ENCODE measurements at regions not wholly inside any gene's neighbourhood (a gene's known extent, or its start where the extent isn't known, plus 50 kb on each side); places are given as distances from the start of the nearest gene placed in this dataset.
"Not testable (repeated sequence)": the region's sequence is repeated elsewhere in the genome, so short reads cannot be mapped to it uniquely, and the experiment has no call there.

DNA sequence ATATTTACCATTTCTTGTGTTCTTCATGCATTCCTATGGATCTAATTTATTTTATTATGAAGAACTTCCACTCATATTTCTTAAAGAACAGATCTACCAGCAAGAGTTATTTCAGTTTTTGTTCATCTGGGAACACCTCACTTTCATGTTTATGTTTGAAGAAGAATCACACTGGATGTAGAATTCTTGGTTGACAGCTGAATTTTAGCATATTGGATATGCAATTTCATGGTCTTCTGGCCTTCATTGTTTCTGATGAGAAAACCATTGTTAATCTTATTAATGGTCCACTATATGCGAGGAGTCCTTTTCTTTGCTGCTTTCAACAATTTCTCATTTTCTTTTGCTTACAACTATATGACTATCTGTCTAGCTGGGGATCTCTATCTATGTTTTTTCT, 189.2 kb downstream of the UXS1 start:
- DNase-seq: no peak

DNA sequence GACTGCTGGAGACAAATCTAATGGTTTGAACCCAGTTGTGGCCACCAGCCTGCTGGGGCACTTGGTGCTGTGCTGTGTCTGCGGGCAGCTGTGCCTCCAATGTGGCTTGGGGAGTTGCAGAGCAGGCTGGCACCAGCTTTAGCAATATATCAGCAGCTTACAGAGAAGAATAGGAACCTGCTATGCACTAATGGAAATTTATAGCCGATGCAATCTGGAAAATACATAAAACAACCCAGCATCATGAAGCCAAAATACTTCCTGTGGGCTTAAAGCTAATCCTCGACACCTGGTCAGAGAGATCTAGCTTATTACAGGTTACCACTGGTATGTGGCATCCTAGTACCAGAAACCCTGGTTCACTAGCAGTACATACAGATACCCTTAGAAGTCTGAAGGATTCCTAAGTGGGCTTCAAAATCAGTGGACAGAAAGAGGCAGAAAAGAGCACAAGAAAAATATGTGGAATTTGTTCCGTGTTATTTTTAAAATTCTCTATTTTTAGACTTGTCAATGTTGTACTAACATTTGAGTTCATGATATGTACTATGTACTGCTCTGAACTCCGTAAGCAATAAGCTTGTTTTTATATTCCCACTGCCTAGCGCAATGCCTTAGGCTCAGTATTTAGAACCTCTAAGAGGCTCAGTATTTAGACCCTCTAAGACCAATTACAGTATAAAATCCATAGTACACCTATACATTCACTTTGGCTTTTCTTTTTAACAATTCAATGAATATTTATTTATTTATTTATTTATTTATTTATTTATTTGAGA, 194.7 kb downstream of the UXS1 start:
- DNase-seq: no peak

DNA sequence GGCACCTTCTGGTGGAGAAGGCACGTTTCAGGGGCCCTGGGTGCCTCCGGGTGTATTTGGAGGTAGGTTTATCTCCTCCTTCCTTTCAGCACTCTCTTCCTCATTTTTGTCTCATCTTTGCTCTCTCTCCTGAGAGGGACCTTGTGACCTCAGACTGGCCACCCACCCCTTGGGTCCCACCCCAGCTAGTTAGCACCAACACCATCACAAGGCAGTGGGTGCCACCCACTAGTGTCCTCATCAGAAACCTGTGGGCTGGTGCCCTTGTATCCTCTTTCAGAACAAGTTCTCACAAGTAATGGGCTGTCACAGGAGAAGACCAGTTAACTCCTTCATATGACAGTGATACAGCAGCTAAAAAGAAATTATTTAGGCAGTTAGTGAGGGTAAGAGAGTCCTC, 196.4 kb downstream of the UXS1 start:
- DNase-seq: no peak

DNA sequence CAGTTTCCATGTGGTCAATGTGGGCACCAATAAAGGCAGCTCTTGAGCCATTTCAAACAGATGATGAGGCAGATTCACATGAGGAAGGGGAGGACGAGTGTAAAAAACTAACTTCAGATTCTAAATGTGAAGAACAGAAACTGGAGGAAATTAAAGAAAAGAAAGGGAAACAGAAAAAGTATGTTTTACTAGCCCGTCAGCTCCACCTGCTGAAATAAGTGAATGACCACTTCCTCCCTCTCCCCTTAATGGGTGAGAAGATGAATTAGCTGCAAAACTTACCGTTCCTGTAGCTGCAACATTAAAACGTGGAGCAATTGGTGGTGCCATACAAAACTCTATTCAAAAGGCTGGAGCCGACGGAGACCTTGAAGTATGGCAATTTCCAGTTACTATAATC, 203.5 kb downstream of the UXS1 start:
- DNase-seq: no peak

DNA sequence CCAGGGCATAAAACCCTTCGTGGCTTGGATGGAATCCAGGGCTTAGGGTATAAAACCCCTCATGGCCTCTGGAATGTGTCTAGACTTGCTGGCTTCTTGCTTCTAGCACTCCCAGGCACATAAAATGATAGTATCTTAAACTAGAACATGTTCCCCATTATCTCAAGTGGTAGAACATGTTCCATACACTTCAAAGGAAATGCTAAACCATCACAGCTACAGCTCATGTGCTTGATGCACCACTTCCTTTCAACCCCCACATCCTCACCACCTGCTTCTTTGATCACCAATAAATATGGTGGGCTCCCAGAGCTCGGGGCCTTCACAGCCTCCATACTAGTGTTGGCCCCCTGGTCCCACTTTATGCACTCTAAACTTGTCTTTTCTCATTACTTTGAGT, 204.3 kb downstream of the UXS1 start:
- DNase-seq: not testable (repeated sequence)

DNA sequence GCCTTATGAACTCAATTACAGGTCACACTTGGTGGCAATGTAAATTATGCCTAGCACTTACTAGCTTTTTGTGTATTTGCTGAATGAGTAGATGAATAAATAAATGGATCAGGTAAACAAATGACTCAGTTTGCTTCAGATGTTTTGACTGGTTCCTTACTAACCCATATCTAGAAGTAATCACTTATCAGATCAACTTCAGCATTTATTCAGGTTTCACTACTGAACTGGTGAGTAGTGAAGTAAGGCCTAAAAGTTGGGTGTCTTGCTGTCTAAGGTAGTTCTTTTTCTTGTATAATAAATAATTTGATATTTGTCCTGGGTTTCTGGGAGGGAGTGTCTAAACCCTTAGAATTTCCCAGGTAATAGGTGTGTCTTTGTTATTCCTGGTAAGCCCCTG, 205.0 kb downstream of the UXS1 start:
- no peak for DNase-seq

DNA sequence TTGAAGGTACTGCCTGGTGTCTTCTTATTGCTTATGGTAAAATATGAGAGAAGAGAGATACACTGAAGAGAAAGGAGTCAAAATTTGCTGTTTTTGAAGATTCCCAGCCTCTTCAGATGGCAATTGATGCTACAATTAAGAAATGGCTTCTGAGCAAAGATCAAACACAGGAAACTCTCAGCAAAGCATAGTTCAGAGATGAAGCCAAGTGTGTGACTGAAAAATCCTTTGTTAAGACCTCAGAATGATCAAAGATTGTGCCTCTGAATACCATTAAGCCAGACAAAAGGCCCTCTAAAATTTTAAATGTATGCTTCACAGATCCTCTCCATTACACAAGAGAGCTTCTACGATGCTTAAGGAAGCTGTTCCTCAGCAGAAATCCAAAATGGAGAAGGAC, 216.3 kb downstream of the UXS1 start:
- DNase-seq: no peak

DNA sequence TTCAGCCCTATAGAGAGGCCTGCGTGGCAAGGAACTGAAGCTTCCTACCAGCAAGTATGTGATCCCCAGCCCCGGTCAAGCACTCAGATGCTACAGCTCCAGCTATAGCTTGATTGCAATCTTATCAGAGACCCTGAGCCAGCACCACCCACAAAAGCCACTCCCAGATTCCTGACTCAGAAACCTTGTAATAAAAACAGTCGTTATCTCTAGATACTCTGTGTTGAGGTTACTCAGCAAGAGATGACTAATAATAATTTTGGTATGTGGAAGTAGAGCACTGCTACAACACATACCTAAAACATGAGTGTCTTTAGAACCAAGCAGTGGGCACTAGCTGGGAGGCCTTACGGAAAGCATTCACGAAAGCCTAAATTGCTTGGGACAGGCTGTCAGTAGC, 216.9 kb downstream of the UXS1 start:
- no peak for DNase-seq

DNA sequence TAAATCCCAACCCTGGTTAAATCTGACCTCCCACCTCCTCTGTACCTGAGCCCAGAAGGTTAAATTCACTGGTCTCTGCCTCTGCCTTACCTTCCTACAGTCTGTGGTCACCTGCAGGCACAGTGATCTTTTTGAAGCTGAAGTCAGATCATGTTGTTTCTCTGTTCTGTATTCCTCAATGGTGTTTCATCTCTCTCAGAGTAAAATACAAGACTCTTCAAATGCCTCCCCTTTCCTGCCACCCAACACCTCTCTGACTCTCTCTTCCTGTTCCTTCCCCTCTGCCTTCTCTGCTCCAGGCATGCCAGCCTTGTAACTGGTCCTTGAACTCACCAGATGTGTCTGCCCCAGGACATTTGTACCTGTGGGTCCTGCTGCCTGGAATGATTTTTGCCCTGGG, 219.3 kb downstream of the UXS1 start:
- DNase-seq: no peak

DNA sequence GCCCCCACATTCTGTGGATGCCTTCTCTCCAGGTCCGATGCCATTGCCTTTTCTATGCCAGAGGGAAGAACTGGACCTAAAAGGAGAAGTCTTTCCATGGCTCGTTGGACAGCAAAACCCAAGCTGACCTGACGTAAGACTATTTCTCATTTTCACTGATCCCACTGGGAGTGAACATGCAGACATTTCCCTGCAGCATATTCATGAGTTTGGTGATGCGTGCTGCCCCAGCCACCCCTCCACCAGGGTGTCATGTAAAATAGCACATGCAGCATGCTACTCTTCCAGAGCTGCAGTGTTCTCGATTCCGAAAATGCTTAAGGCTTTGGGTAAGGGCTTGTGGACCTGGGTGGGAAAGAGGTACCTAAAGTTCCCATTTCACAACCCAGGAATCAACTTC, 221.2 kb downstream of the UXS1 start:
- no peak for DNase-seq

DNA sequence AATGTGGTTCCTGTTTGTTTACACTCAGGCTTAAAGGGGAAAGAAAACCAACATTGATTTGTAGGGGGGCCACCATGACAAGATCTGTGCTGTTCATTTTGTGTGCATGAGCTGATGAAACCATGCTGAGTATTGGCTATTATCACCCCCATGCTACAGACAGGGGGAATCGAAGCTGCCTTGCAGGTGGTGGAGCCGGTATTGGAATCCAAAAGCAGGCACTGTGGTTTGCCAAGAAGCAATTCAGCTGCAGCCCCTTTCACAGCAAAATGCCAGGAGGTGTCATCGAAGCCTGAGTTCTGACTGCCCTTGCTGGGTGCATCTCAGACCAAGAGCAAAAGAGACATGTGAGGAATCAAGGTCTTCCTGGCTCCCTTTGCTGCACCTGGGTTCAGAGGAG, 221.9 kb downstream of the UXS1 start:
- no peak for DNase-seq

DNA sequence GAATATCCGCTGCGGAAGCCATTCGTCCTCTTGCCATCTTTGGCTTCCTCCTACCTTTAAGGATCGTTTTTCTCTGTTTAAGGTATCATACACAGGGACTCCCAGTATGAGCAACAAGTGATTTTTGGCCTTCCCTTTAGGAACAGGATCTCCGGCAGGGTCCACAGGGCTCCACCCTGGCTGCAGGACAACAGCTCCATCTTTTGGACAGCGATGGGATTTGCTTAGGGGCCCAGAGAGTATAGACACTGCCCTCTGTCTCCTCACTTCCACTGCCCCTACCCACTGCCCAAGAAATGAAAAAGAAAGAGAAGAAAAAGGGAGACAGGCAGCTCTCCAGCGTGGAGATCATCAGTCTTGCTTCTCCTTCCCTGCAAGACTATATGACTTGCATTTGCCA, 224.5 kb downstream of the UXS1 start:
- peak in 1 of 2 experiments; percentile 11 for DNase-seq

DNA sequence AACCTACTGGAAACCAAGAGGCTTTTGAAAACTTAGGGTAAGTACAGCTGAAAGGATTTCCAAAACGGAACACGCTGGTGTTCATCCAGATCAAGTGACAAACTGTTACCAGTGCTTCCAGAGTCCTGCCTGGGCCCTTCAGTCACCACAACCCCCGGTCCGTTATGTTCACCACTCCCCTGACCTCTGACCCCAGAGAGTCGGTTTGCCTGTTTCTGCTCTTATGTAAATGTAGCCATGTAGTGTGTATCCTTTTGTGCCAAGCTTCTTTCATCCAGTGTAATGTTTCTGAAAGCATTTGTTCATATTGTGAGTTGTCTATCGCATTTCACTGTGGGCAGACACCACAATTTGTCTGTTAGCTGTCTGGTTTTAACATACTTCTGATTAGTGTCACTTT, 217.5 kb downstream of the NCK2 start:
- DNase-seq: no peak

DNA sequence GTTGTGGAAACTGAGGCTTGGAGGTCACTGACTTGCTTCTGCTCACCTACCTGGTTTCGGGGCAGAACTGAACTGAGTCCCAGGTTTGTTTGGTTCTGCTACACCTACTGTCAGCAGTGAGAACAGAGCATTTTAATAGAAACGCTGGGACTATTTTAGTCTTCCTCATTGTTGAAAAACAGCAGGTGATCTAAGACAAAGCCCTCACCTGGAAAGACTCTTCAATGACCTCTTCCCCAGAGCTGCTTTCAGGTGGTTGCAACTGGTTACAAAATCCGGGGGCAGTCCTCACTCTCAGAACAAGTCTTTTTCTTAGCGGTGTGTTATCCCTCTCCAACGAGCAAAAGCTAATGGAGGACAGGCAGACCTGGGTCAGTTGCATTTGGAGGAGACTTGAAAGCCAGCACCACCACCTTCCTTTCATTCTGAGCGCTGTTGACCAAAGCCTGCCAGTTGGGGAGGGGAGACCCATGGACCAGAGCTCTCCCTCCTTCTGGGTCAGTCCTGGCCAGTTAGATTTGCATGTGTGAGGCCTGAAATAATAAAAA, 217.0 kb downstream of the NCK2 start:
- no peak for DNase-seq

DNA sequence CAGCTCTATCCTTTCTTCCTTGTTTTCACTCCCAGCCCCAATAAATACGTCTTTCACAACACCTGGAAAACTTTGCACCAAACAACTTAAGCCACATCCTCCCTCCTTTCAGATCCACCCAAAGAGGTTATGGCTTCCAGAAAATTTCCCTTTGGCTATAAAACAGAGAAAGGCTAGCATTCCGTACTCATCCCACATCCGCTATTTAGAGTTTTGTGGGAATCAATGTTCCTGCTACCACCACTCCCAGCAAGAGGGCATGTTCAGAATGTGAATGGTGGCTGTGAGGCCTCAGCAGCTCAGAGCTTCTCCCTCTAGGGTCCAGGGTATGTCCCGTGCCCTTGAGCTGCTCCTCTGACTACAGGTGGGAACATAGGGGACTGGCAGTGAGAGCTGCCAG, 214.6 kb downstream of the NCK2 start:
- DNase-seq: no peak

DNA sequence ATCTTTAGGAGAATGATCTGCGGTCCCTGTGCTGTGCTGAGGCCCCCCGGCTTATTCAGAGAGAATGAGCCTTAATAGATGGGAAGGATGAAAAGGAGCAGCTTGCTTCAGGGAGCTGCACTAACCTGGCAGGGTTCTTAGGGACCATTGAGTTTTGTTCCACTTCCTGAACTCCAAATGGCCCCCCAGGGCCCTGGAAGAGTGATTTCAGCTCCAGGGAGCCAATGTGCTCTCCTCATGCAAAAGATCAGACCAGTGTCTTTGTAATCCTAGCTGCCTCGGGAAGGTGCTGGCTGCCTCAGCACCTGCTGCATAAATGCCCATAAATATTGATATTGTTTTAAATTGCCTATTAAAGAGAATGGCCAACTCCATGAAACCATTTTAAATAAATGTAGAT, 210.2 kb downstream of the NCK2 start:
- no peak for DNase-seq

DNA sequence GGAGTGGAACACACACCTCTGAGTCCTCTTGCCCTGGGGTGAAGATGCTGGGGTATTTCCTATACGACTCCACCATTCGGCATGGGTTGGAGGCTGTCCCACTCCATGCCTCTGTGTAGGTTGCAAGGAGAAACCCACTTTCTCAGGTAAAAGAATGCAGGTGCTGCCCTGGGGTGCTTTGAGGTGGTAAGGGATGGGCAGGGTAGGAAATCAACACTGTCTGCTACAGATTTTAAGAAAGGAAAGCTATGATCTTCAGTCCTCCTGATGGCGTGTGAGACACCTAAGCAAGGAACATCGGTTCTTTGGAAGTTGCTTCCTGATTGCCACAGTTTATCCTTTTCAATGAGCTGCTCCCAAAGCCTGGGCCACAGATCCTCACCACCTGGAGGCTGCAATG, 209.2 kb downstream of the NCK2 start:
- DNase-seq: no peak

DNA sequence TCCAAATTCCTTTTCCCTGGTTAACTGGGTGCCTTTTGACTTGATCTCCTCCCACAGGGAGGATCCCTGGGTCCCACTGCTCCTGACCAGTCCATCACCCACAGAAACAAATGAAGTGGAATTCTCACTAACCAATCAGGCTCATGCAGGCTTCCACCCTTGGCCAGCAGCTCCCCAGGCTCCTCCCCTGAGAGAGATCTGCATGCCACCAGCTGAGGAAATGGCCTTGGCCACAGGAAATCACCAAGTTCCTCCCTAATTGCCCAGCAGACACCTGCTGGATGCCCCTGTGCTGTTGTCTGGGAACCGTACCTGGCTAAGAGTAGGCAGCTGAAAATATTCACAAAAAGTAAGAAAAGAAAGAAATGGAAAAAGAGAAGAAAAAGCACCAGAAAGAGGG, 207.4 kb downstream of the NCK2 start:
- peak in 1 of 2 experiments; percentile 15 for DNase-seq

DNA sequence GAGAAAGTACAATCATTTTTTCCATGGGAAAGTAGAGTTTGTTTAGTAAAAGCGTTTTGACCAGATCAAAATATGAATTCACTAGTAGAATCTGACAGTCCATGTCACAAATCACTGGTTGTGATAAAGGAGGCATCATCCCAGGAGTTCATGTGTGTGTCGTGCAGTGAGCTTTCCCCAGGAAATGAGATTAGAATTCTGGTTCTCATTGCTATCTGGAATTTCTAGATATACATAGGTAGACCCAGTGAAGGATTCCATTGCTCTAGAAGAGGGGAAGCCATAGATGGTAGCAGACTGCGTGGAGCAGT, 206.6 kb downstream of the NCK2 start:
- DNase-seq: no peak

DNA sequence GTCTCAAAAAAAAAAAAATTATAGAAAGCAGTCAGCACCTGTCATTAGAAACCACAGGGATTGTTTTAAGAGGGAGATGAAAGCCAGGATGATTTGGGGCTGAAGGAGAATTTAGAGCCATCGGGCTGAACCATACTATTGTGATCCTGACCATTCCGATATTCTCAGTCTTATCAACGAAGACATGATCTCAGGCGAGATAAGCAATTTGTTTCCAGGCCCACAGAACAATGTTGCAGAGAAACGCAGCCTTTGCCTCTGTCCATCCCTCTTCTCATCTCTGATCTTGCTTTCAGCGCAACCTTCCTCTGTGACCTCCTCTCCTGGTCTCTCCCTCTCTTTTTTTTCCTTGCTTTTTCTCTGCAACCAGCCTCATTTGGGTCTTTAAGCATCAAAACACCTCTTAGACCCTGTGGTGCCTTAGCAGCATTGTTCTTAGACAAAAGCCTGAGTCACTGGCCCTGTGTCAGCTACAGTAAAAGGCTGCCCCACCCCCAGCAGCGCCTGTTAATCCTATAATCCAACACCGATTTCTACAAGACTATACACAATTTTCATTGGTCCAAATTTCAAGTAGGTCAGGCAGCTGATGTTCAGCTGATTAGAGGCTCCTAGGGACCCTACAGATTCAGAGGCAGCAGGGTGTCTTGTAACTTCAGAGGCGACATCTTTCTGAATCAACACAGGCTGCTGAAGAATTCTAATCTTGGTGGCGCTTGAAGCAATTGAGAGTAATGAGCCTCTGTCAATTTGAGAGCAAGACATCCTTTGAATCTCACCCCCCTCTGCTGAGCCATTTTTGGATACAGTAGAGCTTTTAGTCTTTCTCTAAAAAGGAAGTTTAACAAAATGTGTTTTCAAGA, 206.0 kb downstream of the NCK2 start:
- no peak for DNase-seq

DNA sequence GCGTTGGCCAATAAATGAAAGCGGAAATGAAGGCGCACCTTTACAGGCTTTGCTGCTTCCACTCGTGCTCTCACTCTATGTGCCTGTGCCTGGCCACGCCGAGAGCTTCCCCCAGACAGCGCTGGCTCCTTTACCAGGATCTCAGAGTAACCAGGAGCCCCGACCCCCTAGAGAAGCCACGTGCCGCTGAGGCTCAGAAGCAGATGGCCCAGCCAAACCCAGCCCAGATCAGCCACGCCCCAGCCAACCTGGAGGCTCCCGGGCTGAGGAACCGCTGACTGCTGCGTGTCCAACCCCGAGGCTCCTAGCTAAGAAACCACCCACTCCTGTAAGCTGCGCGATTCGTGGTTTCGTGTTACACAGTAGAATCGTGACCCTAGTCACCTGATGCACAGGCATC, 199.3 kb downstream of the NCK2 start:
- no peak for DNase-seq
